ENCODE measurements at regions not wholly inside any gene's neighbourhood (a gene's known extent, or its start where the extent isn't known, plus 50 kb on each side); places are given as distances from the start of the nearest gene placed in this dataset.
A peak's percentile ranks its signal among the peaks of the same experiment; 100 is the strongest.

- no peaks in the 10 kb centered on the region for H3F3A ChIP-seq (replicated peaks; ENCODE audit: low read depth)
- no peak for DNase-seq (ENCODE audit: low spot score)
- peak overlapping the region; percentile 9; the same call in 1 of the 2 replicates for H2AFZ ChIP-seq
- no peaks in the 10 kb centered on the region for H3K4me1 Mint-ChIP-seq
- no peak overlapping the region for H3K27ac ChIP-seq (ENCODE audit: low read depth)
- no peaks in the 10 kb centered on the region for H3K27me3 ChIP-seq (ENCODE audit: insufficient read depth)
- no peak overlapping the region for H3K4me3 Mint-ChIP-seq
- H3K4me1 ChIP-seq (ENCODE audit: insufficient read depth), result no peaks in the 10 kb centered on the region
- no peaks in the 10 kb centered on the region for H3K9me3 Mint-ChIP-seq
- no peak overlapping the region for H3K4me2 ChIP-seq
- no peaks in the 10 kb centered on the region for H3K36me3 Mint-ChIP-seq (ENCODE audit: low read depth)
- H3K36me3 ChIP-seq (ENCODE audit: insufficient read depth), result no peaks in the 10 kb centered on the region
- no peak for TF ChIP-seq ZNF462 (CRISPR knock-in tag; IDR thresholded peaks at IDR 0.05)
- TF ChIP-seq POLR2AphosphoS5 (IDR thresholded peaks at IDR 0.05; ENCODE audit: low read depth), result no peak
- no peak for TF ChIP-seq ZNF114 (CRISPR knock-in tag; IDR thresholded peaks at IDR 0.05)
- no peak for TF ChIP-seq JUNB (IDR thresholded peaks at IDR 0.05; ENCODE audit: unreplicated experiment)
- no peak for TF ChIP-seq EZH2 (IDR thresholded peaks at IDR 0.05; ENCODE audit: low read depth, unreplicated experiment)
- no peak for TF ChIP-seq CREB1 (CRISPR knock-in tag; IDR thresholded peaks at IDR 0.05; ENCODE audit: low read depth)
- no peak for TF ChIP-seq REST (IDR thresholded peaks at IDR 0.05; ENCODE audit: unreplicated experiment)
- no peak overlapping the region for H3K27ac Mint-ChIP-seq
- no peaks in the 10 kb centered on the region for H3K79me2 ChIP-seq (replicated peaks; ENCODE audit: insufficient read depth)
- H3K4me3 ChIP-seq, result no peak overlapping the region
- no peaks in the 10 kb centered on the region for H3K27me3 Mint-ChIP-seq (ENCODE audit: insufficient read depth, low read depth, poor library complexity)
- H3K9me2 ChIP-seq (ENCODE audit: insufficient read depth), result no peaks in the 10 kb centered on the region
- no peak for ATAC-seq
- H4K20me1 ChIP-seq (replicated peaks; ENCODE audit: insufficient read depth), result no peaks in the 10 kb centered on the region
Measured at GRCh38 chr18:25929787-25930186, 160.6 kb downstream of the SS18 start.

Data from GM23338 (cell line).